GM12865 (cell line): ENCODE measurements at regions not wholly inside any gene's neighbourhood (a gene's known extent, or its start where the extent isn't known, plus 50 kb on each side); places are given as distances from the start of the nearest gene placed in this dataset.

ENCODE experiments used
- DNase-seq: peaks from one replicate; pipeline ENCODE4 v3.0.0; 2010; ENCODE audit warnings: low read depth
- H3K4me3 ChIP-seq: 2 replicates; pipeline ENCODE4 v1.5.1; 2011; ENCODE audit warnings: mild to moderate bottlenecking, low read depth, low read length, control low read depth
- CTCF ChIP-seq: IDR thresholded peaks from 2 replicates; pipeline ENCODE4 v1.5.1; 2011; ENCODE audit warnings: low read length, control low read depth, low read depth, inconsistent platforms; ENCODE audit not compliant: insufficient read depth; ENCODE audit errors: missing control alignments

GRCh38 chr6:152920016-152920415 is 62.8 kb downstream of the FBXO5 start:
- H3K4me3 ChIP-seq: no peak overlapping the region
- DNase-seq: no peak
- no peak for TF ChIP-seq CTCF
